GM18861 (cell line): ENCODE measurements at regions not wholly inside any gene's neighbourhood (a gene's known extent, or its start where the extent isn't known, plus 50 kb on each side); places are given as distances from the start of the nearest gene placed in this dataset.

Experiments used
- ATAC-seq: cut with Tn5 transposase; IDR thresholded peaks from one replicate; pipeline ENCODE4 v1.9.1; 2021; ENCODE audit not compliant: unreplicated experiment

DNA sequence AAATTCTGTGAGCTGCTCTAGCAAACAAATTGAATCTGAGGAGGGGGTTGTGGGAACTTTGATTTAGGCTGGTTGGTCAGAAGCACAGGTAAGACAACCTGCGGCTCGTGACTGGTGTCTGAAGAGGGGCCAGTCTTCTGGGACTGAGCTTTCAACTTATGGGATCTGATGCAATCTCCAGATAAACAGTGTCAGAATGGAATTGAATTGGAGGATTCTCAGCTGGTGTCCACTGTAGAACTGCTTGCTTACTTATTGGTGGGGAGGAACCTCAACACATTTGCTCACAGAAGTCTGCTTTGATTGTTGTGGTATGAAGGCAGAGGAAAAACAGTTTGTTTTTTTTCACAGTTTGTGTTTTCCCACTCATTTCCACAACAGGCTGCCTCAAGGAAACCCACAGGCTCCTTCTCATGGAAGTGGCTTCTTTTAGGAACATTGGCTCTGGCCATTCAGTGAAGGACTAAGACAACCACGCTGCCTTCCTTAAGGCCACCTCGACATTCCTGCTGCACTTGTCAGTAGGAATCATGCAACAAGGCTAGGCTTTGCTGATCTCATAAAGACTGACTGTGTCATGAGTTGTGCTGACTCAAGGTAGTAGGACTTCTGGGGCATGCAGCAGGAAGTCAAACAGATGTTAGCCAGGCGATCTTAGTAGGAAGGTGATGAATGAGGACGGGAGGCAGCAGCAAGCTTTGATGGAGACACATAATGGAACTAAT is 104.7 kb downstream of the TSN start:
- no peak for ATAC-seq

DNA sequence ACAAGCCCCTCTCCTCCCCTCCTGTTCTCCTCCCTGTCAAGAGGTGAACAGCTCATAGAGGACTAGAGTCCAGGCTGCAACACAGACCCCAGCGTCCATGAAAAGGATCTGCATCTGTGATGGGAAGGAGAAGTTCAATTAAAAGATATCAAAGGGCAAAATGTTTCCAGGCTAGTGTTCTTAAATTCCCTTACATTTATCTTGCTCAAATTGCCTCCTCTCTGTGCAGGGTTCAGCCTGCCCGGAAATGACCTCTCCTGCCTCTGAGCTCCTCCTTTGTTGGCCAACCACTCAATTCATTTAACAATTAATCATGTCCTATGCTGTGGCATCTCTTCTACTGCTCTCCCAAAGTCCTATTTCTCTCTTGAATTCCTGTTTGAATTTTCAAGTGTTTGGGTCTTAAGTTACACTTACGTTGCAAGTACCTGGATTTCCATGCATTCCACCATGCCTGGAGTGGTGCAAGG is 105.3 kb downstream of the TSN start:
- no peak for ATAC-seq

DNA sequence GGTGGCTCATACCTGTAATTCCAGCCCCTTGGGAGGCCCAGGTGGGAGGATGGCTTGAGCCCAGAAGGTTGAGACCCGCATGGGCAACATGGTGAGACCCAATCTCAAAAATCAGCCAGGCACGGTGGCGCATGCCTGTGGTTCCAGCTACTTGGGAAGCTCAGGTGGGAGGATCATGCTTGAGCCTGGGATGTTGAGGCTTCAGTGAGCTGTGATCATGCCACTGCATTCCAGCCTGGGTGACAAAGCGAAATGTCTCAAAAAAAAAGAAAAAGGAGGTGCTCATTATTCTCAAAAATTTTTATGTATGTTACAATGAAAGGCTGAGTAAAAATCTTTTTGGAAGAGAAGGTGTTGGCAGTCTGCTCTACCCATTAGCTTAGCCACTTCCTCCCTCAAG is 106.8 kb downstream of the TSN start:
- no peak for ATAC-seq

DNA sequence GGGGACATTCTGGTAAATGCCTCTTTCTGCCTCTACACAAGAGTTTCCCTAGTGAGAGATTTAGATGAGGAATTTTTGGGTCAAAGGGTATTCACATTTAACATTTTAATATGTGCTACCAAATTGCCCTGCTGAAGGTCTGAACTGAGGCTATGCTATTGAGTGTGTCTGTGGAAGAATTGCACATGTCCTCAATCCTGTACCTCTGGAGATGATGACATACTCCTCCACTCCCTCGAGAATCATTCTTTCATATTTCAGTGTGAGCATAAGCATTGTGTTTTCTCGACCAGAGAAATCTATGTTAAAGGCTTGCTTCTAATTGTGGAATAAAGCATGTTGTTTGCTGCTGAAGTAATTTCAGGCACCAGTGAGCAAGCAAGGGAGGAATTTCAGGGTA is 110.5 kb downstream of the TSN start:
- no peak for ATAC-seq

DNA sequence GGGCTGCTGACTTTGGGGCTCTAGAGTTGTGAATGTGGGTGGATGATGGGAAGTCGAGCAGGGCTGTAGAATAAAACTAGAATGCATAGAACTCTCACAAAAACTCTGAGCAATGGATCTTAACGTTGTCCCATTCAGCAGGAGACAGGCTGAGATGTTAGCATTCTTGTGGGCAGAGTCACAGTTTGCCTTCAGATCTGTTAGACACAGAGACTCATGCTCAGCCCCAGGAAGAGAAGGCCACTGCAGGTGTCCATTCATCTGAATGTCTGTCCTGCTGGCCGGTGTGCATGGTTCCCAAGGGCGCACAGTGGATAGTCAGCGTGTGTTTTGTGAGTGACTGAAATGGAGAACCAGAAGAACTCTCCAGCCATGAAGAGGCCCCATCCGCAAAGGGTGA is 111.3 kb downstream of the TSN start:
- no peak for ATAC-seq

DNA sequence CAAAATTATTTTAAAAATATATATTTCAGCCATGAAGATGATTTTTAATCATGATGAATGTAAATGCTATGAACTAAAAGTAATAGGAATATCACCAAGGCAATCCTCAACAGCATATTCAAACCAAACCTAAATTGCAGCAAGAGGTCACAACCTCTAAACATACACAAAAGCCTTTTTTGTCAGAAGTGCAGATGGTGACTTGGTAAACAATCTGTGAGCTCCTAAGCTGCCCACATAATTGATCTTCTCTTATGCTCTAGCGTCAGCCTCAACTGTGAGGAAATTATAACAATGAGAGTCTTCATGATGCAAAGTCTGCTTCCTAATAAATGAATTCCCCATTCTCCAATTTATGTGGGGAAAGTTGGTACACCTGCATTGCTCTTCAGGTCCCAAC is 113.2 kb downstream of the TSN start:
- no peak for ATAC-seq

DNA sequence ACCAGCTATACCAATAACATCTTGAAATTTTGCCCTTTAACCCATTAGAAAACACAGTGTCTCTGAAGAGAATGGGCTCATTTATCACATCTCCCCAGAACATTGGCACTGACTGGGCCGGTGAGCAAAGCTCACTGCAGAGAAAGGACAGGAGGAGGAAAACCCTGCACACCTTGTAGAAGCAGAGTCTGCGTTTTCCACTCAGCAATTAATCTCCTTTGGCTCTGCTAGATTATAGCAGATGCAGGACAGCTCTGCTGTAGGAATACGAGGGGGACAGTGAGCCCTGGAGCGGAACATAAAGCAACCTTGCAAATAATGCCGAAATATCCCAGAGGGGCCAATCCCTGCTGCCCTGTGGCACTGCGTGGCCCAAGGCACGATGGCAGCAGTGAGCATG is 113.9 kb downstream of the TSN start:
- no peak for ATAC-seq

DNA sequence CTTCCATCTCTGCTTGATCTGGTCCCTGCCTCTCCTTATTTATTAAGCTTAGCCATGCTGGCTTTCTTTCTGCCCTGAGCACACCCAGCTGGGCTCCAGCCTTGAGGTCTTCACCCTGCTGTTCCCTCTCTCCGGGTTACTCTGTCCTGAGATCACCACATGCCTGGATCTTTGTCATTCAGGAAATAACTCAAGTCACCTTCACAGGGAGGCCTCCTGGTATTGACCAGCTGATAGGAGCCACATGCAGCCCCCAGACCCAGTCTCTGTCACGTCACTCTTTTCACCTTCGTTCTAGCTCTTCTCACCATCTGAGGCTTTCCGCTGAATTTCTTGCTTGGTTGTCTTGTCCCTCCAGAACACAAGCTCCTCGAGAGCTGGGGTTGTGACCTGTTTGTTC is 114.4 kb downstream of the TSN start:
- ATAC-seq: no peak

DNA sequence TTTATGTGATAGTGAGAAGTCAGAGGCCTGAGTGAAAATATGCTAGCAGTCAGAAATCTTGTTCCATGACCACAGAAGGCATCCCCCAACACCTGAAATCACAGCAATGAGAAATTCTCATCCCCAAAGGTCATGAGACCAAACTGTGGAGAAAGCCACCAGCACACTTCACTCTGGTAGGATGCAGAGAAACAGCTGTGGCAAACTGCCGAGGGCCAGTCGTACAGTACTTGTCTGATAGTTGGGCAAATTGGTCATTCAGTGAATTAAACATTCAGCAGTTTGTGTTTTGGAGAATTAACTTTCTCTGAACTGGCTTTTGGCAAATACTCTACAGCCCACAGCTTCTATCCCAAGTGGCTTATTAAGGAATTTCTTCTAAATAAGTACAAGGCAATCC is 117.2 kb downstream of the TSN start:
- ATAC-seq: no peak

DNA sequence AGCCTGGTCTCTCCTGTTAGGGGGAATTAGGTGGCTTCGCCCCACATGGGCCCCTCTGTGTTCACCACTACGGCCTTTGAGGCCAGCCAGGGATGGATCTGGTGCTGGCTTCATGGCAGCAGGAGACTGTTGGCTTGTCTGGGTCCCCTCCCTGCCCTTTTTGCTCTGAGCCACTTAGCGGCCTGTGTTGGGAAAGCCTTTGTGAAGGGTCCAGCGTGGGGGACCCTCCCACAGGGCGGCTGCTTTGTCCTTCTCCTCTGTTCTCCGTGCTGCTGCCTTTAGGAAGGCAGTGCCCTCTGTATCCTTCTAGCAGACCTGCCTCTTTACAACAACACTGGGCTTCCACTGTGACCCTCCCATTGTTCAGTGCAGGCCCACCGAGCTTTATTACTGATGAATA is 118.4 kb downstream of the TSN start:
- ATAC-seq: no peak

DNA sequence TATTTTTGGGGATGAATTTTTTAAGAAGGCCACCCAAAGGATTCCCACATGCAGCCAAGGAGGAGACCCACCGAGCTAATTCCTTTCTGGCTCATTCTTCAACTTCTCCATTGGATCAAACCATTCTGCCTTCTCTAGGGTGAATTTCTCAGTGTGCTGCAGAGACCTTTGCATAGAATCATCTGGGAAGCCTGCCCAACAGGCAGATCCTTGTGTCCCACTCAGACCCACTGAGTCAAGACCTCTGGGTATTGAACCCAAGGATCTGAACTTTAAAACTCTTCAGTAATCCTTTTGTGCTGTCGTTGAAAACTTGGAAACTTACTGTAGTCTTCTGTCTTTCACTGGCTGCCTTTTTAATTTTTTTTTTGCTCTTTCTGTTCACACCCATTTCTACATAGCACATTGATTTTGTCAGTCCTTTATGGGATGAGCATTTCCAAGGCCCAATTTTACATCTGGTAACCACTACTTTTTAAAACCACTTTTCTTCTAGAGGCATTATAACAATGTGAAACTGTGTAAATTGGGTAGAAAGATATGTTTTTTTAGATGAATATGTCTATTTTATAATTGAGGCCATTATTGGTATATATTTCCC is 120.2 kb downstream of the TSN start:
- ATAC-seq: no peak

DNA sequence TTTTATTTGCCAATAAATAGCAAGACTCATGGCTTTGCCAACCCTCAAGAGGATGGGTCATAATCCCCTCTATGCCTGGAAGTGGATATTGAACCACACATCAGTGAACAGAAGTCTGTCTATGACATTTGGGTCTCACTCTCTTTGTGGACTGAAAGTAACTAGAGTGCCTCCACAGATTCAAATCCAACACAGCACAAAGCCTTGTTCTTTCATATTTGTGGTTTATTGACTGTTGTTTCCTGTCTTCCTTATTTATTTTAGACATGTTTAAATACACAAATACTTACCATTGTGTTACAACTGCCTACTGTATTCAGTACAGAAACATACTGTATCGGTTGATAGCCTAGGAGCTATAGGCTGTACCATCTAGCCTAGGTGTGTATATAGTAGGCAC is 121.9 kb downstream of the TSN start:
- no peak for ATAC-seq

DNA sequence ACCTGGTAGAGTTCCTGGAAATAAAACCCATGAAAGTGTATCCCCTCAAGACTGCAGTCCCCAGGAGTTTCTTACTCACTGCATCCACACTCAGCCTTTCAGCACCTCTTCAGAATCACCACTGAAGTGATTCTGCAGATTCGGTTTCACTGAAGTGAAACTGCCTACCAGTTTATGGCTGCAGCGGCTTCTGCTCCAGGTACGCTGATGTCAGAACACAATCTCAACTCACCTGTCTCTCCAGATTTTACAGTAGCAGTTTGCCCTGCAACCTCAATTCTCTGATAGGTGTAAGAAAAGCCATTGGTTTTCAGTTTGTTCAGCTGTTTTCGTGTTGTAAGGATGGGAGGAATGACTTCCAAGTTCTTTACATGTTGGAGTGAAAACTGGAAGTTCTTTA is 124.8 kb downstream of the TSN start:
- no peak for ATAC-seq

DNA sequence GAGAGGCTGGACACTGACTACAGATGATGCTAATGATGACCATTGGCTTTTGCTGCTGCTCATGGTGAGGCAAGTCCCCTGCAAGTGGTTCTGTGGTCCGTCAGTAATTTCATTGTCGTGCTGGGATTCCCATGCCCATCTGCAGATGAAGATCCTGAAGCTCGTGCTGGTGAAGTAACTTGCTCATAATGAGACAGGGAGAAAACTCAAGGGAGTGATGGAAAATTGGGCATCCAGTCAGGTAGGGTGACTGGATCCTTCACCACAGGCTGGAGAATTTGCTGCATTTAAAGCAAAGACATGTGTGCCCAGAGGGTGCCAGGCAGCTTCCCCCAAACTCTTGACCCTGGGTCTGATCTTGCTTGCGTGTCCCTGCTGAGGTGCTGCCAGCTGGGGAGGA is 125.6 kb downstream of the TSN start:
- no peak for ATAC-seq

DNA sequence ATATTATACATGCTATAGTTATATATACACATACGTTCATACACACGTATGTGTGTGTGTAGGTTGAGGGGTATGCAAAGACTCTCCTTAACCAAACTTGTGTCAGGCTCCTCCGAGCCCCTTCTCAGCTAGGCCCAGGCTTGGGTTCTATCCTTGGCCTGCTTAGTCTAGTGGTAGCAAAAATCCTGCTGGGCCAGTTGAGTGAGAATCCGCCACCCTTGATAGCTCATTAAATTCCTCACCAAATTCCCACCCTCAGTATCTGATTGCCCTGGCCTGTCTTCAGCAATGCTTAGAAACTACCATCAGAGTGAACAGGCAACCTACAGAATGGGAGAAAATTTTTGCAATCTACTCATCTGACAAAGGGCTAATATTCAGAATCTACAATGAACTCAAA is 126.5 kb downstream of the TSN start:
- ATAC-seq: no peak

DNA sequence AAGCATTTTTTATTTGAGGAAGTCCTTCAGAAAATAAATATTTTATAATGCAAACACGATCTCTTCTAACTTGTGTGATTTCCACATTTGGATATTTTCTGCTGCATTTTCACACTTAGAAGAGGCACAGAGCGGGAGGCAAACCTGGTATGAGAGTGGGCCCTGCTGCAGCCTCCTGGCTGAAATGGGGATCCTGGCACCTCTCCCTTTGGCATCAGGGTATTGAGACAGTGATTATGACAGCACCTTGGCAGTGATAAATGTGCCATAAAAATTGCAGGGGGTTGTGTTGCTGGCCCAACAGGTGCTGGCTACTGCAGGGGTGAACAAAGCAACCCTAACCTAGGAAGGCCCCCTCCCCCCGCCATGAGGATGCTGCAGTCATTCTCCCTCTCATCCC is 128.6 kb downstream of the TSN start:
- no peak for ATAC-seq

DNA sequence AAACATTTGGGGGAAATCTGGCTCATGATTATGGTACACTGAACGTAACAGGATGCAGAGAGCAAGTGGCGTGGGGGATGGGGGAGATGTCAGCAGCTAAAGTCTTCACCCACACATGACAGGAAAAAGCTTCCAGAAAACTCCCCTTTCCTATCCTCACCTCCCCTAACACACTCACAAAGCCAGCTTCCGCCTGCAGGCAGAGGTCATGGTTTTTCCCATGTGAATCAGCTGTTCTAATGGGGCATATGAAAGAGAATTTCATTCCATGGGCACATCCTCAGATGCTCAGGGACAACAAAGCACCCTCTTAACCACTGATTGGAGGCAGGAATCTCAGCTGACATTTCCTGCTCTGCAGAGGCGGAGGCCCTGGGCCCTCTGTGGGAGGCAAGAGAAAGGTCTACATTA is 129.1 kb downstream of the TSN start:
- ATAC-seq: no peak

DNA sequence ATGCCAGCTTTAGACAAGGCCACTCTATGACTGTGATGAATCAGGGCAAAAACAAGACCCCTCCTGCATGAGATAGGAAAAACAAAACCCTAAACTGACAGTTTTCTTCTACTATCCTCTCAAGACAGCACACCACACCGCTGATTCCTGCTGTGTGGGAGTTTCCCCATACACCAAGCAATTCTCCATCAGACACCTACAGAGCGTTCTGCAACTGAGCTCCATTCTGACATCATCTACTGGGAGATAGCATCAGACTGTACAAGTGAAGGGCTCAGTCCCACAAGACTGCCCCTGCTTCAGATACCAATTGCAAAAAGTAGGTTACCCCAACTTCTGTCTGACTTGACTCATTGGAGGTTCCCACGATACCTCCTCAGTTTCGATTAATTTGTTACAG is 130.6 kb downstream of the TSN start:
- no peak for ATAC-seq

DNA sequence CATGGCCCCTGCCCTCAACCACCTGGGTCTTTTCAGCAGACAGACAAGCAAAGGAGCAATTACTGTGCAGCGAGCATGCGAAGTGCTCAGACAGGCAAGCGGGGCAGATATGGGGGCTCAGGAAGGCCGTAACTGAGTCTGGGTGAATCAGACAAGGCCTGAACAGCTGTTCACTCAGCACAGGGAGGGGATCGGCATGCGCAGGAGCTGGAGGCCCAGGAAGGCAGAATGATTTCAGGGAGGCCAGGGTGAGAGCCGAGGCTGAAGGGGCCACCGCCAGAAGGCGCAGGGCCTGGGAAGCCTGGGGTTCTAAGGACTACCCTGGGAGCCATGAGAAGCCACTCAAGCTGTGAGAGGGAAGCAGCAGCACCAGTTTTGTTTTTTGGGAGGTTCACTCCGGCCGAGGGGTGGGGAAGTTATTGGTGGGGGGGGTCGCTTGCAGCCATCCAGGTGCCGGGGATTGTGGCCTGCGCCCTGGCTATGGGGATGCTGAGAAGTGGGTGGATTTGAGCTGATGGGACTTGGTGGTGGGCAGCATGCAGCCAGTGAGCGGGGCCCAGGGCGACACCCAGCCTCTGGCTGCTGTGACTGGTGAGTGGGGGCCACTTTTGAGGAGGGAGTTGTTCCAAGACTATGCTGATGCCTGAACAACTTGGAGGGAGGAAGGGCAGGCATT is 132.2 kb downstream of the TSN start:
- ATAC-seq: no peak

DNA sequence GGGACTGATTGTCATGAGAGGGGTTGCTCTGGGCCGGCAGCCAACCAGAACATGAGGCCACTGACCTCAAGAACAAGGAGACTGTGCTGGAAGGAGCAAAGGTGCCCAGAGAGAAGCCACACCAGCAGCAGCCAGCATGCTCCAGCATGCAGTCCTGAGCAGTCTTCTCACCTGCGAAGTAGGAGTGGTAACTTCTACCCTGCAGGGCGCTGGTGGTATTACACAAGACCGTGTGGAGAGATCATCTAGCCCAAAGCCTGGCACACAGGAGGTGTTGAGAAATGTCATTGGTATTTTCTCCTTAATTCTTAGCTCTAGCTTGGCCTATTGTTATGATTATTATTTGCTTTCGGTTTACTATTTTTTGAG is 132.7 kb downstream of the TSN start:
- peak; percentile 88 for ATAC-seq

DNA sequence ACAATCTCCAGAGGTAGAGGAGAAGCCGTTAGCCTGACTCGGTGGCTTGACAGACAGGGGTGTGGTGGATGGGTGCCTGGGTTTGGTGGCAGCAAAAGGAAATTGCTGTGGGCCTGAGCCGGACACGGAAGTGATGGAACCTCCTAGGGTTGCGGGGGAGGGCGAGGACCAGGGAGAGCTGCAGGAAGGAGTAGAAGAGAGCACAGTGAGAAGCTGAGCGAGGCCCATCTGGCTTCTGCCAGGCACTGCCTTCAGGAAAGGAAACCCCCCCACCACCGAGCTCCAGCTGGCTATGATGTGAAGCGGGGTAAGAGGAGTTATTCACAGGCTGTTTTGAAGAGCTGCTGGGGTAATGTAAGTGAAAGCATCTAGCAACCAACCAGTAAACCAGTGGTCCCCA is 134.6 kb downstream of the TSN start:
- no peak for ATAC-seq

DNA sequence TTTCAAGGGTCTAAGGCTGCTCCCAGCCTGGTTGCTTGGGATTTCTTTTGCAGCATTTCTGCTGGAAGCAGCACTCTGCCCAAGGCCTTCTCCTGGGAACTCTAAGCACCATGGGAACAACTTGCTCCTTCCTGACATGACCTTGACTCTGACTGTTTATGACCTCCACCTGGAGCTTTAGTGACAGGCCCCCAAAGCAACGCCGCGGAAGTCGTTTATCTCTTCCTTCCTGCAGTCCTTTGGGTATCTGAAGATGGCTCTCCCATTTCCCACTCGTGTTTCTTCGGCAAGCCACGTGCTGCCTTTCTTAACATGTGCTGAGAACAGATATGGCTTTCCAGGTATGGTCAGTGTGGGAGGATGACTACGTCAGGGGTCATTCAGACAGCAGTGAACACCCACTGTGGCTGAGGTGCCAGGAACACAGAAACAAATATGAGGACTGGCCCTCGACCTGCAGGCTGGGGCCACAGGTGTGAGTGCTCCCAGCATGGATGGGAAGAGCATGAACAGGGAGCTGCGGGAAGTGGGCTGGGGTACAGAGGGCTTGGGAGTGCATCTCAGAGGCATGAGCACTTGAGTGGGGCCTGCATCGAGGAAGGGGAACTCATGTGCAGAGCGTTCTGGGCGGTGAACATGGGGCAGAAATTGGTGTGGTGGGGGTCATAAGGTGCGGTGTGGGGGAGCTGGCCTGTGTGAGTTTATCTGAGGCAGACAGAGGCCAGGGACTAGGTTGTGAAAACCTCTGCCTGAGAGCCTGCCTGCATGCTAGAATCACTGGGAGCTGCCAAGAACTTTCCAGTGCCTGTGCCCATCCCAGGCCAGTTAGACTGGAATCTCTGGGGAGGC is 140.5 kb downstream of the TSN start:
- ATAC-seq: no peak
